ENCODE measurements at regions not wholly inside any gene's neighbourhood (a gene's known extent, or its start where the extent isn't known, plus 50 kb on each side); places are given as distances from the start of the nearest gene placed in this dataset.
"Not testable (repeated sequence)": the region's sequence is repeated elsewhere in the genome, so short reads cannot be mapped to it uniquely, and the experiment has no call there.

DNA sequence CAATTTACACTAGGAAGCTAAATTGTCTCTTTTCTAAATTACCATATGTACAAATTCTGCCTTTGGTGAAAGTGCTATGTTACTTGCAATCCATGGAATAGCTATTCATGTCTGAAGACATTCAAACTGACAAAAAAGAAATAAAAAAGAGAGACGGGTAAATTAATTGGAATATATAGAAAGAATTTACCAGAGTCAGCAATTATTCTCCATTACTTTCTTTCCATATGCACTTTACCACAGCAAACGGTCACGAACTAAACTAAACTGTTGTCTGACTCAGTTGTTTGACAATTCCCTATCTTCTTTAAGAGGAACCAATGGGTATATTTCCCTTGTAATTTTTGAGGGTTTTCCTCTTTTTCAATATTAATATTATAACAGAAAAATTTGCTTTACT lies 85.7 kb downstream of the HOXA1 start:
- H3K36me3 ChIP-seq = no peaks in the 10 kb centered on the region
- peaks cover 0 to 37% (median 11%) of the 10 kb centered on the region in 11 donors for H3K9me3 ChIP-seq
- H3K27ac ChIP-seq = no peak overlapping the region
- WGBS, 2 donors = 87 to 92% methylated on average over 3 of the region's 3 CpGs
- ATAC-seq = no peak
- H3K4me3 ChIP-seq = no peak overlapping the region
- intact Hi-C loops (cut with DNase I) = no loop called here
- TF ChIP-seq CTCF (IDR thresholded peaks at IDR 0.05) = no peak
- H3K4me1 ChIP-seq = no peaks in the 10 kb centered on the region
- no peak for DNase-seq
- no peaks in the 10 kb centered on the region for H3K27me3 ChIP-seq

DNA sequence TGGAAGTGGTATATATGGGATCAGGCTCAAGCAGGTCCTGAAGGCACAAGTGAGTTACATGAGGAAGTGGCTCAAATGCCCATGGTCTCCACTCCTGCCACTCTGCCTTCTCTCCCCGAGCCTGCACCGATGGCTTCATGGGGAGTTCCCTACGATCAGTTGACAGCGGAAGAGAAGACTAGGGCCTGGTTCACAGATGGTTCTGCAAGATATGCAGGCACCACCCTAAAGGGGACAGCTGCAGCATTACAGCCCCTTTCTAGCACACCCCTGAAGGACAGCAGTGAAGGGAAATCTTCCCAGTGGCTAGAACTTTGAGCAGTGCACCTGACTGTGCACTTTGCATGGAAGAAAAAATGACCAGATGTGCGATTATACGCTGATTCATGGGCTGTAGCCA lies 95.3 kb downstream of the HOXA1 start:
- no peaks in the 10 kb centered on the region for H3K36me3 ChIP-seq
- TF ChIP-seq CTCF (IDR thresholded peaks at IDR 0.05) = no peak
- ATAC-seq (no peak), DNase-seq (no peak)
- no peaks in the 10 kb centered on the region for H3K4me1 ChIP-seq
- no peak overlapping the region for H3K4me3 ChIP-seq
- peaks cover 0 to 28% (median 5%) of the 10 kb centered on the region in 11 donors for H3K9me3 ChIP-seq
- intact Hi-C loops (cut with DNase I) = no loop called here
- WGBS, 2 donors = 85 to 88% methylated on average over 6 of the region's 6 CpGs
- no peak overlapping the region for H3K27ac ChIP-seq
- peaks cover 0 to 9% (median 0%) of the 10 kb centered on the region in 7 donors for H3K27me3 ChIP-seq

DNA sequence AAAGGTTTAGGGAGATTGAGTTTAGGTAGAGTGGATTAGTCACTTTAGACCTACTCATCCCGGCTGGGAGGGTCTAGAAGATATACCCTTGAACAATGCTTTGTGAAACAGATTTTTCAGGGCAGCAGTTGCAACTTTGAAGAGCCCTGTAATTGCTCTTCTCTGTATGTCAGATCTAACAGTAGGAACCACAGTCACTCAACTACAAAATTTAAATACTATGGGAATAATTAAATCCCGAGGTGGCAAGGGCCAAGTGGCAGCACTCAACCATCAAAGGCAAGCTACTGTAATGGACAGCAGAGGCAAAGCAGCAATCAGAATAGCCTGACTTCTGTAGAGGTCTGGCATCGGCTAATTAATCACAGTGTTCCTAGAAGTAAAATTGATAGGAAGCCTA lies 97.5 kb downstream of the HOXA1 start:
- H3K4me1 ChIP-seq; DNase-seq; ATAC-seq; intact Hi-C loops (cut with DNase I); H3K27ac ChIP-seq; H3K36me3 ChIP-seq; H3K4me3 ChIP-seq; H3K27me3 ChIP-seq: not testable (repeated sequence)
- 71 to 72% methylated on average over 3 of the region's 3 CpGs for WGBS, 2 donors
- H3K9me3 ChIP-seq = peaks cover 0 to 28% (median 5%) of the 10 kb centered on the region in 11 donors

DNA sequence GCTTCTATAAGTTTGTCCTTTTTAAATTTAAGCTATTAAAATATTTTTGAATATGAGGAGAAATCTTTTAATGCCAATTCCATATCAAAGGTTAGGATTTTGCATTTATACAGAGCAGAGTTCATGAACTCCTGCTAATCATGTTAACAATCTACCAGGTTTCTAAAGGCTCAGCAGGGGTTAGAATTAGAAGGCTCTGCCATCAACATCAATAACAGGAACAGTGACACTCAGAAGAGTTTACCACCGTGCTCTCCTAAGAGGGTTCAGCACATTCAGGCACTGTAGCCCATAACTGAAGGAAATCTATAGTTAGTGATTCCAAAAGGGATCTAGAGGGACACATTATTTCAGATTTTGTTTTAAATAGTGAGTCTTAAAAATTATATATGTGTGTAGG lies 100.1 kb downstream of the HOXA1 start:
- WGBS, 2 donors = 19 to 21% methylated on average over 1 of the region's 1 CpG
- no peak overlapping the region for H3K4me3 ChIP-seq
- H3K4me1 ChIP-seq = no peaks in the 10 kb centered on the region
- peaks cover 0 to 22% (median 5%) of the 10 kb centered on the region in 11 donors for H3K9me3 ChIP-seq
- intact Hi-C loops (cut with DNase I) = no loop called here
- ATAC-seq (no peak), DNase-seq (no peak)
- no peaks in the 10 kb centered on the region for H3K36me3 ChIP-seq
- TF ChIP-seq CTCF (IDR thresholded peaks at IDR 0.05) = no peak
- H3K27ac ChIP-seq = no peak overlapping the region
- H3K27me3 ChIP-seq = peaks cover 0 to 9% (median 4%) of the 10 kb centered on the region in 7 donors

DNA sequence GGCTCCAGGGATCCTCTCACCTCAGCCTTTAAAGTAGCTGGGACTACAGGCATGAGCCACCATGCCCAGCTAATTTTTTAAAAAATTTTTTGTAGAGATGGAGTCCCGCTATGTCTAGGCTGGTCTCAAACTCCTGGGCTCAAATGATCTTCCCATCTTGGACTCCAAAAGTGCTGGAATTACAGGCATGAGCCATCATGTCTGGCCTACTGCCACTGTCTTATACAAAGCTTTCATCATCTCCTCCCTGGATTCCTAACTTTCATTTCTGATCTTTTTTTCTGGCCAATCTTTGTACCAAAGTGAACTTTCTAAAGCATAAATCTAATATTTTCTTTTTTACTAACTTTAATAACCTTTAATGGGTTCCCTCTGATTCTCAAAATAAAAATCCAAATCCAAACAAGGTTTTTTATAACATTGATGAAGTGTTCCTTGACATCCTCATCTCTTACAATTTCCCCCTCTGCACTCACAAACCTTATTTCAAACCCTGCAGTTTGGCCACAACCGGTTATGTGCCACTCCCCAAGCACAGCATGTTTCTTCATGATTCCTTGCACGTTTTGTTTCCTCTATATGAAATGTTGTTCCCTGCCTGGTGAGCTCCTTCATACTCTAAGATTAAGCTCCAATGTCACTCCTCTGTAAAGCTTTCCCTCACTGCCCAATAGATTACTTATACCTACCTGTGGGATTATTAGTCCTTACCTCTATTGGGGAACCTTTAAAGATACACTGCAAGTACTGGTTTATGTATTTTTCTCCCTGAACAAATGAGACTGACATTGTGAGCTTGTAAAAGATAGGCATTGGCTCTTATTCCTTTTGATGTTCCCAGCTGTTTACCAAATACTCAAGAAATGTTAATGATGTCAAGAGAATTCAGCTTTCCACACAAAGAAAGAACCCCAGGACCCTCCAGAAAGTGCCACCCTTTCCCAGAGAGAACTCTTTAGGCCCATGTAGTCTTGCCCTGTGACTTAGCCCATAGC lies 101.7 kb downstream of the HOXA1 start:
- Histone ChIP-seq H3K27me3 (peaks cover 0 to 9% (median 4%) of the 10 kb centered on the region in 7 donors), H3K27ac (no peak overlapping the region), H3K4me3 (no peak overlapping the region), H3K36me3 (no peaks in the 10 kb centered on the region), H3K9me3 (peaks cover 0 to 19% (median 5%) of the 10 kb centered on the region in 11 donors), H3K4me1 (no peaks in the 10 kb centered on the region)
- intact Hi-C loops (cut with DNase I) = no loop called here
- DNase-seq (no peak), ATAC-seq (no peak)
- WGBS, 2 donors = 56 to 57% methylated on average over 3 of the region's 3 CpGs
- no peak for TF ChIP-seq CTCF (IDR thresholded peaks at IDR 0.05)
